ENCODE measurements at regions not wholly inside any gene's neighbourhood (a gene's known extent, or its start where the extent isn't known, plus 50 kb on each side); places are given as distances from the start of the nearest gene placed in this dataset.

DNA sequence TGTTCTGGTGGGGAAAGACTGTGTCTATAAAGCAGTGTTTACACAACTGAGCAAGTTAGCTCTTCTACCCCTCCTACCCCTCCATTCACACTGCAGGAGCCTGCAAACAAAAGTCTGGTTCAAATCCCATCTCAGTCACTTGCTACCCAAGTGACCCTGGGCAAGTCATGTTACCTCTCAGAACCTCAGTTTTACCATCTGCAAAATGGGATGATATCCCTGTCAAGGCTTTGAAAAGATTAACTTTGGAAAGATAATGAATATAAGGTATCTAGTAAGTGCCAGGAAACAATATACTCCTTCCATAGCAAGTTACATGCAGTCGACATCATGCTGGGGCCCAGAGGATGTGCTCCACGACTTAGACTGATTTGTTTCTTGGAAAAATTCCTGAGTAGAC lies 161.5 kb downstream of the SEC61B start:
- intact Hi-C loops (cut with micrococcal nuclease) = no loop called here
- no peak overlapping the region for H3K4me2 ChIP-seq (replicated peaks; ENCODE audit: extremely low read depth, low read length, poor library complexity, severe bottlenecking)
- no peak overlapping the region for H2AFZ ChIP-seq (ENCODE audit: insufficient read depth, low read depth, low read length, poor library complexity, severe bottlenecking)
- H3K9me3 ChIP-seq (replicated peaks in 1 of 2; ENCODE audit: control insufficient read depth in 1 of 2, insufficient read depth in 1 of 2, low read length in 2 of 2) = no peaks in the 10 kb centered on the region
- Mint-ChIP-seq H3K36me3 (no peaks in the 10 kb centered on the region), H3K9me3 (peaks cover 0 to 2% (median 0%) of the 10 kb centered on the region in 7 donors), H3K4me1 (no peaks in the 10 kb centered on the region), H3K4me3 (no peak overlapping the region), H3K27ac (no peak overlapping the region), H3K27me3 (ENCODE audit: low read depth in 3 of 3) (peaks cover 0 to 3% (median 3%) of the 10 kb centered on the region in 3 donors)
- no CpG with 5 or more reads among the region's 2 CpGs for WGBS (ENCODE audit: insufficient coverage)
- H4K20me1 ChIP-seq (ENCODE audit: insufficient read depth, low read length) = no peaks in the 10 kb centered on the region
- DNase-seq = no peak
- H3K4me1 ChIP-seq (ENCODE audit: control insufficient read depth in 1 of 2, insufficient read depth in 2 of 2, low read length in 2 of 2) = no peaks in the 10 kb centered on the region
- H3K79me2 ChIP-seq (ENCODE audit: insufficient read depth, low read length) = no peaks in the 10 kb centered on the region
- TF ChIP-seq, protein P1, sequence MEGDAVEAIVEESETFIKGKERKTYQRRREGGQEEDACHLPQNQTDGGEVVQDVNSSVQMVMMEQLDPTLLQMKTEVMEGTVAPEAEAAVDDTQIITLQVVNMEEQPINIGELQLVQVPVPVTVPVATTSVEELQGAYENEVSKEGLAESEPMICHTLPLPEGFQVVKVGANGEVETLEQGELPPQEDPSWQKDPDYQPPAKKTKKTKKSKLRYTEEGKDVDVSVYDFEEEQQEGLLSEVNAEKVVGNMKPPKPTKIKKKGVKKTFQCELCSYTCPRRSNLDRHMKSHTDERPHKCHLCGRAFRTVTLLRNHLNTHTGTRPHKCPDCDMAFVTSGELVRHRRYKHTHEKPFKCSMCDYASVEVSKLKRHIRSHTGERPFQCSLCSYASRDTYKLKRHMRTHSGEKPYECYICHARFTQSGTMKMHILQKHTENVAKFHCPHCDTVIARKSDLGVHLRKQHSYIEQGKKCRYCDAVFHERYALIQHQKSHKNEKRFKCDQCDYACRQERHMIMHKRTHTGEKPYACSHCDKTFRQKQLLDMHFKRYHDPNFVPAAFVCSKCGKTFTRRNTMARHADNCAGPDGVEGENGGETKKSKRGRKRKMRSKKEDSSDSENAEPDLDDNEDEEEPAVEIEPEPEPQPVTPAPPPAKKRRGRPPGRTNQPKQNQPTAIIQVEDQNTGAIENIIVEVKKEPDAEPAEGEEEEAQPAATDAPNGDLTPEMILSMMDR (IDR thresholded peaks at IDR 0.05) = no peak
- H3K36me3 ChIP-seq (replicated peaks in 1 of 2; ENCODE audit: control insufficient read depth in 1 of 2, insufficient read depth in 2 of 2, low read length in 2 of 2) = no peaks in the 10 kb centered on the region
- H3K4me3 ChIP-seq (replicated peaks in 1 of 3; ENCODE audit: low read depth in 2 of 3, low read length in 3 of 3) = no peak overlapping the region
- no peaks in the 10 kb centered on the region for H3K27me3 ChIP-seq (ENCODE audit: control insufficient read depth in 2 of 2, insufficient read depth in 2 of 2, low read length in 2 of 2)
- H3K27ac ChIP-seq (ENCODE audit: low read depth in 1 of 2, low read length in 2 of 2) = no peak overlapping the region
- H3K9ac ChIP-seq (ENCODE audit: insufficient read depth, low read length, poor library complexity, severe bottlenecking) = no peak overlapping the region

DNA sequence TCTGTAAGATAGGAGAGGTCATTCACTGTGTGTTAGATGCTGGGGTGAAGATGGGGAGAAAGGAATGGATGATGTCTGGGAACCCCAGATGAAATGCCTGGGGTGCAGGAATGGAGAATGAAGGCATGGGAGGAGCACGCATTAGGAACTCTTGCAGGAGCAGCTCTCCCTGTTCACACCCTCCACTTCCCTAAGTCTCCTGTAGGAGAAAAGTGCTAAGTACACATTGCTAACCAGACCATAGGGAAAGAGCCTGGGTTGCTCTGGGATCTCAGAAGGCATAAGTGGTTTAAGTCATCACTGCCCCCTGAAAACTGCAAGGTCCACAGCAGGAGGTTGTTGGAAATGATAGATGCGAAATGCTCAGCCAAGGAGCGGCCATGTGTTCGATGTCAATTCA lies 163.1 kb downstream of the SEC61B start:
- H3K9me3 Mint-ChIP-seq = peaks cover 0 to 2% (median 0%) of the 10 kb centered on the region in 7 donors

More for the DNA sequence above, 163.1 kb downstream of the SEC61B start:
- Histone ChIP-seq H3K4me3 (replicated peaks in 1 of 3; ENCODE audit: low read depth in 2 of 3, low read length in 3 of 3) (no peak overlapping the region), H3K79me2 (ENCODE audit: insufficient read depth, low read length) (no peaks in the 10 kb centered on the region), H2AFZ (ENCODE audit: insufficient read depth, low read depth, low read length, poor library complexity, severe bottlenecking) (no peak overlapping the region), H3K36me3 (replicated peaks in 1 of 2; ENCODE audit: control insufficient read depth in 1 of 2, insufficient read depth in 2 of 2, low read length in 2 of 2) (no peaks in the 10 kb centered on the region), H3K9ac (ENCODE audit: insufficient read depth, low read length, poor library complexity, severe bottlenecking) (no peak overlapping the region), H3K4me2 (replicated peaks; ENCODE audit: extremely low read depth, low read length, poor library complexity, severe bottlenecking) (no peak overlapping the region), H3K4me1 (ENCODE audit: control insufficient read depth in 1 of 2, insufficient read depth in 2 of 2, low read length in 2 of 2) (no peaks in the 10 kb centered on the region), H3K27ac (ENCODE audit: low read depth in 1 of 2, low read length in 2 of 2) (no peak overlapping the region), H4K20me1 (ENCODE audit: insufficient read depth, low read length) (no peaks in the 10 kb centered on the region), H3K27me3 (ENCODE audit: control insufficient read depth in 2 of 2, insufficient read depth in 2 of 2, low read length in 2 of 2) (no peaks in the 10 kb centered on the region), H3K9me3 (replicated peaks in 1 of 2; ENCODE audit: control insufficient read depth in 1 of 2, insufficient read depth in 1 of 2, low read length in 2 of 2) (no peaks in the 10 kb centered on the region)
- Mint-ChIP-seq H3K27ac (no peak overlapping the region), H3K36me3 (no peaks in the 10 kb centered on the region), H3K27me3 (ENCODE audit: low read depth in 3 of 3) (peaks cover 0 to 3% (median 2%) of the 10 kb centered on the region in 3 donors), H3K4me3 (no peak overlapping the region), H3K4me1 (no peaks in the 10 kb centered on the region)
- intact Hi-C loops (cut with micrococcal nuclease) = no loop called here
- no peak for DNase-seq
- WGBS (ENCODE audit: insufficient coverage) = no CpG with 5 or more reads among the region's 4 CpGs
- TF ChIP-seq, protein P1 (IDR thresholded peaks at IDR 0.05) = no peak

Data from CD14-positive monocyte (primary cell).